ENCODE measurements at regions not wholly inside any gene's neighbourhood (a gene's known extent, or its start where the extent isn't known, plus 50 kb on each side); places are given as distances from the start of the nearest gene placed in this dataset.
A peak's percentile ranks its signal among the peaks of the same experiment; 100 is the strongest.

DNA sequence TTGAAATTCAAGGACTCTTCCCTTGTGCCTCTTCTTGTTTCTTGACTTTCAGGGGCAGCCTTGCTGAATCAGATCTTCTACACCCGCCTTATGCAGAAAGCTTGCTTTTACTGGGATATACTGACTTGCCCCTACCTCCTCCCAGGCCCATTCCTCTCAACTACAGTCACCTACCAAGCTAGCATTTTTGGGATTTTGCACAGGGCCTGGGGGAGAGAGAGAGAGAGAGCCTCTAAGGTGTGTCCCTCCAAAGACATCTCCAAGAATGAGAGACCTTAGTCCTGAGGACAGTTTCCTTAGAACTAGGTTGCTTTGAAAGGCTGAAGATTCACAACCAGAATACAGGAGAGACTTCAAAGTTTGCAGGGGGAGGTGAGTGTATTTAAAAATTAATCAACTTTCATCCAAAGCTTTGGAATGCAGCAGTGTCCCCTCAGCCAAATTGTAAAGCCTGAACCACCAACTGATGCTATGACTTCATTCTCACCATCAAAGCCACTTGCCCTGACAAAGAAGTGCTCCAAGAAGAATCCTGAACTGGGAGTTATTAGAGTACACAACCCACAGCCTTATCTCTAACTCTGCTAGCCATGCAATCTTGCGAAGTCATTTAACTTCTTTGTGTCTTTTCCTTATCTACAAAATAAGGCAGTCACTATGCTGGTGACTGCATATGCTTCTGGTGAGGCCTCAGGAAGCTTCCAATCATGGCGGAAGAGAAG, 96.1 kb upstream of the EGLN3 start (continued):
- no peak for TF ChIP-seq ZNF445 (CRISPR knock-in tag; IDR thresholded peaks at IDR 0.05; ENCODE audit: low read depth)
- 0 out of 4 replicates have a peak, but pooled peaks of 1 of the 2 experiments have one; percentile 45 for TF ChIP-seq TEAD1 (CRISPR knock-in tag; IDR thresholded peaks at IDR 0.05)
- TF ChIP-seq HES1 (IDR thresholded peaks at IDR 0.05; ENCODE audit: low read depth) = no peak
- 0 out of 2 replicates have a peak, but pooled peaks have one; percentile 14 for TF ChIP-seq ZNF316 (IDR thresholded peaks at IDR 0.05)
- no peak for TF ChIP-seq NR3C1 (CRISPR knock-in tag; IDR thresholded peaks at IDR 0.05)
- no peak for TF ChIP-seq TGIF2 (CRISPR knock-in tag; IDR thresholded peaks at IDR 0.05)
- no peak for TF ChIP-seq ZNF507 (tag; conservative IDR thresholded peaks at IDR 0.05)
- TF ChIP-seq, protein P1, sequence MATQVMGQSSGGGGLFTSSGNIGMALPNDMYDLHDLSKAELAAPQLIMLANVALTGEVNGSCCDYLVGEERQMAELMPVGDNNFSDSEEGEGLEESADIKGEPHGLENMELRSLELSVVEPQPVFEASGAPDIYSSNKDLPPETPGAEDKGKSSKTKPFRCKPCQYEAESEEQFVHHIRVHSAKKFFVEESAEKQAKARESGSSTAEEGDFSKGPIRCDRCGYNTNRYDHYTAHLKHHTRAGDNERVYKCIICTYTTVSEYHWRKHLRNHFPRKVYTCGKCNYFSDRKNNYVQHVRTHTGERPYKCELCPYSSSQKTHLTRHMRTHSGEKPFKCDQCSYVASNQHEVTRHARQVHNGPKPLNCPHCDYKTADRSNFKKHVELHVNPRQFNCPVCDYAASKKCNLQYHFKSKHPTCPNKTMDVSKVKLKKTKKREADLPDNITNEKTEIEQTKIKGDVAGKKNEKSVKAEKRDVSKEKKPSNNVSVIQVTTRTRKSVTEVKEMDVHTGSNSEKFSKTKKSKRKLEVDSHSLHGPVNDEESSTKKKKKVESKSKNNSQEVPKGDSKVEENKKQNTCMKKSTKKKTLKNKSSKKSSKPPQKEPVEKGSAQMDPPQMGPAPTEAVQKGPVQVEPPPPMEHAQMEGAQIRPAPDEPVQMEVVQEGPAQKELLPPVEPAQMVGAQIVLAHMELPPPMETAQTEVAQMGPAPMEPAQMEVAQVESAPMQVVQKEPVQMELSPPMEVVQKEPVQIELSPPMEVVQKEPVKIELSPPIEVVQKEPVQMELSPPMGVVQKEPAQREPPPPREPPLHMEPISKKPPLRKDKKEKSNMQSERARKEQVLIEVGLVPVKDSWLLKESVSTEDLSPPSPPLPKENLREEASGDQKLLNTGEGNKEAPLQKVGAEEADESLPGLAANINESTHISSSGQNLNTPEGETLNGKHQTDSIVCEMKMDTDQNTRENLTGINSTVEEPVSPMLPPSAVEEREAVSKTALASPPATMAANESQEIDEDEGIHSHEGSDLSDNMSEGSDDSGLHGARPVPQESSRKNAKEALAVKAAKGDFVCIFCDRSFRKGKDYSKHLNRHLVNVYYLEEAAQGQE (IDR thresholded peaks at IDR 0.05; ENCODE audit: borderline replicate concordance) = peak; percentile 8; the same call in 1 of the 2 replicates
- TF ChIP-seq, protein P1 (CRISPR knock-in tag; IDR thresholded peaks at IDR 0.05; ENCODE audit: low read depth) = no peak
- TF ChIP-seq CHAMP1 (IDR thresholded peaks at IDR 0.05) = no peak
- no peak for TF ChIP-seq ZBTB11 (CRISPR knock-in tag; IDR thresholded peaks at IDR 0.05)
- TF ChIP-seq KDM1A (IDR thresholded peaks at IDR 0.05) = peak in 1 of 2 experiments; percentile 49; a peak in 1 of 4 replicates
- peak; percentile 54; the same call in 1 of the 2 replicates for TF ChIP-seq FOSL1 (tag; conservative IDR thresholded peaks at IDR 0.05)

Measured in K562 (cell line).